ENCODE measurements at regions not wholly inside any gene's neighbourhood (a gene's known extent, or its start where the extent isn't known, plus 50 kb on each side); places are given as distances from the start of the nearest gene placed in this dataset.

GRCh38 chr14:106185837-106186233 is 659.5 kb downstream of the TMEM121 start:
- no peak for TF ChIP-seq TEAD4 (IDR thresholded peaks at IDR 0.05; ENCODE audit: low read depth, low read length)
- TF ChIP-seq EP300 (IDR thresholded peaks at IDR 0.05; ENCODE audit: borderline replicate concordance in 1 of 2, low read depth in 2 of 2, low read length in 2 of 2): no peak
- no peak for TF ChIP-seq EGR1 (IDR thresholded peaks at IDR 0.05; ENCODE audit: borderline replicate concordance, low read depth, low read length)
- TF ChIP-seq JUN (IDR thresholded peaks at IDR 0.05; ENCODE audit: low read depth, low read length): no peak

Data from H1 (cell line).